Fibroblast of lung (primary cell): ENCODE measurements at regions not wholly inside any gene's neighbourhood (a gene's known extent, or its start where the extent isn't known, plus 50 kb on each side); places are given as distances from the start of the nearest gene placed in this dataset.

Source experiments
- CTCF ChIP-seq, 2 donors: IDR thresholded peaks in 1 of 2; conservative IDR thresholded peaks in 1 of 2; 1 replicate in 1 of 2; 2 replicates in 1 of 2; pipeline ENCODE4 v1.5.1; 2011 to 2012; ENCODE audit warnings: low read length in 2 of 2, control low read depth in 1 of 2, inconsistent platforms in 1 of 2, low read depth in 1 of 2, mild to moderate bottlenecking in 1 of 2
- EZH2 ChIP-seq: IDR thresholded peaks from 2 replicates; pipeline ENCODE4 v1.5.1; 2012; ENCODE audit warnings: low read length, control low read depth, mild to moderate bottlenecking; ENCODE audit errors: missing control alignments

- TF ChIP-seq CTCF (conservative IDR thresholded peaks at IDR 0.05 in 1 of 2, IDR thresholded peaks at IDR 0.05 in 1 of 2; ENCODE audit: low read depth in 1 of 2, low read length in 2 of 2) (no peak), EZH2 (no peak)
These were observed 1288.4 kb downstream of the BRD1 start for GRCh38 chr22:48539261-48539660.
